GM18907 (cell line): ENCODE measurements at regions not wholly inside any gene's neighbourhood (a gene's known extent, or its start where the extent isn't known, plus 50 kb on each side); places are given as distances from the start of the nearest gene placed in this dataset.
"Not testable (repeated sequence)": the region's sequence is repeated elsewhere in the genome, so short reads cannot be mapped to it uniquely, and the experiment has no call there.

Experiments used
- ATAC-seq: cut with Tn5 transposase; IDR thresholded peaks from one replicate; pipeline ENCODE4 v1.9.1; 2021; ENCODE audit warnings: mild to moderate bottlenecking, moderate library complexity; ENCODE audit not compliant: unreplicated experiment

DNA sequence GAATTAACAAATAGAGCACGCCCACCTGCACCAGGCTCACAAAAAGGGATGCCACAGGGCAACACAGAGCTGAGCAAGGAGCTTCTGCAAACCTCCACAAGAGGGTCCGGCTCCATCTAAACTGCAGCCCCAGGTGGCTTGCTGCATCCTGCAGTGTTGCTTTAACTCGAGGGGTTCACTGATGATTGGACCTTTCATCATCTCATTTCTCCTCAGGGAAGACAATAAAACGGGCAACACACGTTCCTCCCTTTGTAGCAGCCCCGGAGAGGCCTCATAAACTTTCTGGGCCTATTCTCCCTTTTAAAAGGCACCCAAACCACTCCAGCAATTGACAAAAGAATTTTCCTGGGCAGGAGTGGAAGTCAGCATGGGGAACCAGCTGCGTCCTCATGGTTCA lies 161.5 kb upstream of the CDH4 start:
- no peak for ATAC-seq

DNA sequence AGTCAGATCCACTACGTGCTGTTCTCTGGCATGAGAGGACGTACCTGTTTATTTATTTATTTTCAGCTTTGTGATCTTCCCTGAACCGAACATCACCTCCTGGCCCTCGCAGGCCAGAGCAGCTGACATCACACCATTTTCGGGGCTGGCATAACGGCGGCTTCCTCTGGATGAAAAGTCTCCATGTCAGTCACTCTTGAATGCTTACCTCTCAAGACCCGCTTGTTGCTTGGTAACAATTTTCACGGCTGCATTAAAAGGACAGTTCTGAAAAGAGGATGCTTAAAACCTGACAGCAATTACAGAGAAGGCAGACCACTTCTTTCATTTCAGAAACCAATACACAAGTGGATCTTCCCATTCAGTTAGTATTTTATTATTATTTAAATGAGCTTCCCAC lies 159.8 kb upstream of the CDH4 start:
- no peak for ATAC-seq

DNA sequence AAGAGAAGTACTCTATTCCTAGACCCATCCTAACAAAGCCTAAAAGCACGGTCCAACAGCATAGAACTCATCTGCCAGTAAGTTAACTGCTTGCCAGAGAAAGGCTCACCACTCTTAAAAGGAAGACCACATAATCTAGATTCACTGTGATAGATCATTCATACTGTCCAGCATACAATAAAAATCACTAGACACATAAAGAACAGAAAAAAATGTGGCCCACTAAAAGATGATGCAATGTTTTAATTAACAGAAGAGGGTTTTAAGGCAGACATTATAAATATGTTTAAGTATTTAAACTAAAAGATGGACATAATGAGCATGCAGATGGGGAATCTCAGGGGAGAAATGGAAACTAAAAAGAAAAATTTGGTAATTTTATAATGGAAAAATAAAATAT lies 157.5 kb upstream of the CDH4 start:
- ATAC-seq = no peak

DNA sequence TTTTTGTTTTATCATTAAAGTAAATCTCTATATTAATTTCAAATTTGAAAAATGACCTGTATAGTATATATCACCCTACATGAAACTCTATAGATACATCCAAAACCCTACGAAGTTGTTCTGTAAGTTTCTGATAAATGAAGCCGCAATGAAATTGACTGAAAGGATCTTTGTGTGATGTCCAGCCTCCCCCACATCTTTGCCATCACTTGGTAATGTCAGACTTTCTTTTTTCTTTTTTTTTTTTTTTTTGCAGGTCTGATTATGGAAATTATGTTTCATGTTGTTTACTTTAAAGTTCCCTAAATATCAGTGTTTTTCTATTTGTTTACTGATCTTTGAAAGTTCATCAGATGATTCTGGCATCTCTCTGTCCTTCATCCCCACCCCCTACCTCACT lies 155.6 kb upstream of the CDH4 start:
- ATAC-seq = no peak

DNA sequence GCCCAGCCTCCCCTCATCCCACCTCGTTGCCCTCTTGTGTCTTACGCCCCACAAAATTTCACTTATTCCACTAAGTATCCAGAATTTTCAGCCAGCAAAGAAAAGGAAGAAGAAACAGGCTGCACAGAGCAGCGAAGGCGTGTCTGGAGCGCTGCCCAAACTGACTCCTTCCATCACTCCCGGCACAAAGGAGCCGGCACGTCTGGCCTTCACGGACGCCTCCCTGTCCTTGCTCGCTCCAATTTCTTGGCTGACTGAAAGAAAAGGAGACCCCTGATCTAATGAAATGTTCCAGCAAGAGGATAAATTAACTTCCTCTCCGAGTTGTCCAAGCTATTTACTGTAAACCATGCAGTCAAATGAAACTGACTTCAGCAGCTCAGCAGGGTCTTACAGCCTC lies 152.3 kb upstream of the CDH4 start:
- ATAC-seq = no peak

DNA sequence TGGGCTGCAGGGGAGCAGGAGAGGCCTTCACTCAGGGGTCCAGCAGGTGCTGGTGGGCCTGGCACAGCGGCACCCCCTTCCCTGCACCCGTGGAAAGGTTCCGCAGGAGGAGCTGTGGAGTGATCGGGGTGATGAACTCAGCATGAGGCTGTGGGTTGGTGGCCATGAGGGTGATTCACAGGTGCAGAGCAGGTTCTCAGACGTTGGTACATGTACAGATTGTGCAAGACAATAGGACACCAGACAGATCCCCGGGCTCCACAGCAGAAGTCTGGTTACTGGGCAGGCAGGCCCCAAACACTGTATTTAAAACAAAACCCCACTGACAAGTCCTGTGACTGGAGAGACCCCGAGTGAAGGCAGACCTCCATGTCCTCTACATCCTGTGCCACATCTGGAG lies 151.6 kb upstream of the CDH4 start:
- ATAC-seq = no peak

DNA sequence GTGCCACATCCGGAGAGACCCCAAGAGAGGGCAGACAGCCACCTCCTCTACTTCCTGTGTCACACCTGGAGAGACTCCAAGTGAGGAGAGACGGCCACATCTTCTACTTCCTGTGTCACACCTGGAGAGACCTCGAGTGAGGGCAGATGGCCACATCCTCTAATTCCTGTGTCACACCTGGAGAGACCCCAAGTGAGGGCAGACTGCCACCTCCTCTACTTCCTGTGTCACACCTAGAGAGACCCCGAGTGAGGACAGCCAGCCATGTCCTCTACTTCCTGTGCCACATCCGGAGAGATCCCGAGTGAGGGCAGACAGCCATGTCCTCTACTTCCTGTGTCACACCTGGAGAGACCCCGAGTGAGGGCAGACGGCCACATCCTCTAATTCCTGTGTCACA lies 150.7 kb upstream of the CDH4 start:
- ATAC-seq = not testable (repeated sequence)

DNA sequence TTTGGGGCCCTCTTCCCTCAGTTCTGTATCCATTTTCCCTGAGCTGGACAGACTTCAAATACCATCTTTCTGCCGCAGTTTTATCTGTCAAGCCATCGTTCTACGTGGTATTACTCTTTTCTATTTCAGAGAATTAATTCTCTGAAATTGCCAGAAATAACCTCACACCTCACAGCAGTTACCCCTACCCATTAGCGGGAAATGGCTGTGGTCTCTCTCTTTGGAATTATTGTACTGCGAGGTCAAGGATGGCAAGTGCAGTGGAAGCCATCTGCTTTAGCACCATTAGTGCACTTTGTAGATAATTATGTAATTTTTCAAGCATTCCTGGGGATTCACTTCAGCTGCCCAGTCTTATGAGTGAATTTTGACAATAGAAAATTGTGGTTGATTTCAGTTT lies 147.8 kb upstream of the CDH4 start:
- ATAC-seq = no peak

DNA sequence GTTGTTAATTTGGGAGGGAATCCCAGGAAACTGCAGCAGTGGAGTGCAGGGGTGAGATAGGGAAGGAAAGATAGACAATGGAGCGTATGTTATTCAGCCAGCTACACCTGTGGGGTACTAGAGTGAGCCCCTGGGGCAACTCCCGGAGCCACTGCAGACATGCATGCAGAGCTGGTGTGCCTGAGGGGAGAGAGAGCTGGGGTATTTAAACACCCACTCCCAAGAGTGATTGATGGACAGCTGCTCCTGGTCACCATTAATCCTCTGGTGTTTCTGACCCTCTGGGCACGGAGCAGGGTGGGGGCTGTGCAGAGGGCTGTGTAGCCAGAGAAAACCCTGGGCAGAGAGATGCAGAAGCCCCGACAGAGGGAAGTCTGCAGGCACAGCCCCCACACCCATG lies 146.7 kb upstream of the CDH4 start:
- no peak for ATAC-seq

DNA sequence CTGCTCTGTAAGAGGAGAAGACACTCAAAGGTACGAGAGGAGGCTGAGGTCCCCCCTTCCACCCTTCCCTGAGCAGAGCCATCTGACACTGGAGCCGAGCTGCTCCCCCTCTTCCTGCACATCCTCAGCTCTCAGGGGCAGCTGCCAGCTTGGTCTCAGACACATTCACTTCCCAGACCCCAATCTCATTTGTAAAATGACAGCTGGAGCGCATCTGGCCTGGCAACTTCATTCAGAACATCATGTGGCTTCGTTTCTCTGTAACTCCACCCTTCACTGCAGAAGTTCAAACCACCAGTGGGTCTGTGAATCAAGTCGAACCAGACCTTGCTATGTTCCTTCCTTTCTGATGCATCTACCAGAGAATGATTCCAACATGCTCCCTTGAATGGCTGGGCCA lies 145.6 kb upstream of the CDH4 start:
- no peak for ATAC-seq

DNA sequence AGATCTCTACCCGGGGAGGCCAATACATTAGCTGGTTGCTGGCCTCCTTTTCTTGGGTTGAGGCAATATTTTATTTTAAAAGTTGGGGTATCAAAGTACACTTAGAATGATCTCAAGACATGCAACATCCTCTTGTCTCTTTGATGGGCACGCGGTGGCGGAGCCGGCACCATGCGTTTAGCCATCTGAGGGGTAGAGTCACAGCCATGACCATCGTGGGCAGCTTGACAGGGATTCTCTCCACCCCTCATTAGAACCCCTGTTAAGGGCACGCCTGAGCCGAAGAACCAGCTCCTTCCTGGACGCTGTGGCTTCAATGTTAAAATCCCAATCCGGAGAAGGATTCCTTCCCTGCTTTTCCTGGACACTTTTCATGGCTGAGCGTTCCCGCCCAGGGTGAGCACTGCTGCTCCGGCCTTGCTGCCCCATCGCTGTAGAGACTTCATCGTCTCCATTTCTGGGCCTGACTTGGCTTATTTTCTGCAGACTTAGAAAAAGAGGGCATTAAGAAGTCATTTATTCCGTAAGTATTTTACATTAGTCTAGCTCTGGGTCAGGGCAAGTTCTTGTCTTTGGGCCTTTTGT lies 142.7 kb upstream of the CDH4 start:
- ATAC-seq = no peak

DNA sequence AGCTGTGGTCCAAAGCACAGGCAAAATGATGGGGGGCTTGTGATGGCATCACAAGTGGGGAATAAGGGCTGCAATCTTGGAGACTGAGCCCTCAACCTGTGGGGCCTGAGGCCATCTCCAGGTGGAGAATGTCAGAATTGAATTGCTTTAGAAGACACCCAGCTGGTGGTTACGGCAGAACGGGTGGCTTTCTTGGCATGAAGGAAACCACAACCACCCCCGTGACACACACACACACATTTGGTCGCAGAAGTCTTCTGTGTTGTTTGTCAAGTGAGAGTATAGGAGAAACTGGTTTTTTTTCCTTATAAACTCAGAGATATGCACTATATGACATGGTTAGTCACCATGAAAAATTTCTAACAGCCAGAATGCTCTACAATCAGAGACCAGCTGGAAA lies 139.5 kb upstream of the CDH4 start:
- ATAC-seq = no peak

DNA sequence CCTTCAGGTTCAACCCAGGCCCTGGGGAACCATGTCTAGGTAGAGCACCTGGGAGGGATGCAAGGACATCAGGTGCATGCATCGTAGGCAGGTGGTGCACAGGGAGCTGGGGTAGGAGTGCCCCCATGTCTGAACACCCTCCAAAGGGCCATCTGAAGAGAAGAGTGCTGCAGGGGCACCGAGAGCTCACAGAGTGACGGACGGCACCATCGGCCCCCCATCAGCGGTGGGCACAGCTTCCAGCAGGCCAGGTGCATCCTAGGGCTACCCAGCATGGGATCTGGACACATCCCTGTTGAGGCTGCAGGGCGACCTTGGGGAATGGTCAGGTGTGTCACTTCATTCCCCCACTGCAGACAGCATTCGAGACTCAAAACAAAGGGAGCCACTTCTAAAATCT lies 138.3 kb upstream of the CDH4 start:
- ATAC-seq = no peak

DNA sequence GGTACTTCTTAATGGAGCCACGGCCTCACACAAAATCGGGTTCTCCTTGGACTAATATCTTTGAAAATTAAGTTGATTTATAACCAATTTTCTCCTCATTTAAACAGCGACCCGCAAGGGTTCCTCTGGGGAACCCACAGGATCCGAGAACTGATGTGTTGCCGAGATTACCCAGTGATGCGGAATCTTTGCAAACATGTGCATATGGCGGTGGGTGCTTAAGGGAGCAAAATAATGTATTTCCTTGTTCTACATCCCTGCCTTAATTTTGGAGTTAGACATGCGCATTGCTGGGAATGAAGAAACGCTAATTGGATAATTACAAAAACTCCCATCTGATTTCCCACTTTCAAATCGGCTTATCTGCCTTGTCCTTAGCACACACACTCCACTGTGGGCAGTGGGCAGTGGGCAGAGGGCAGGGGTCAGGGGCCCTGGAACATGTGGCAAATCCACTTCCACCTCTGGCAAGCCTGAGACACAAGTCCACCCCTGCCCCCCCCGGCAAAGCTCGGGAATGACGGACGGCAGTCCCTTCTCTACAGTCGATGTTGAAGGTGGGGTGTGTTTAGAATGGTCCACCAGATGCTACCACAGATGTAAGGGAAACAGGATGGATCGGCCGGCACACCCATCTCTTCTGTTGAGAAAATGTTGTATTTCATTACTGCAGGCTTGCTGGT lies 137.4 kb upstream of the CDH4 start:
- no peak for ATAC-seq

DNA sequence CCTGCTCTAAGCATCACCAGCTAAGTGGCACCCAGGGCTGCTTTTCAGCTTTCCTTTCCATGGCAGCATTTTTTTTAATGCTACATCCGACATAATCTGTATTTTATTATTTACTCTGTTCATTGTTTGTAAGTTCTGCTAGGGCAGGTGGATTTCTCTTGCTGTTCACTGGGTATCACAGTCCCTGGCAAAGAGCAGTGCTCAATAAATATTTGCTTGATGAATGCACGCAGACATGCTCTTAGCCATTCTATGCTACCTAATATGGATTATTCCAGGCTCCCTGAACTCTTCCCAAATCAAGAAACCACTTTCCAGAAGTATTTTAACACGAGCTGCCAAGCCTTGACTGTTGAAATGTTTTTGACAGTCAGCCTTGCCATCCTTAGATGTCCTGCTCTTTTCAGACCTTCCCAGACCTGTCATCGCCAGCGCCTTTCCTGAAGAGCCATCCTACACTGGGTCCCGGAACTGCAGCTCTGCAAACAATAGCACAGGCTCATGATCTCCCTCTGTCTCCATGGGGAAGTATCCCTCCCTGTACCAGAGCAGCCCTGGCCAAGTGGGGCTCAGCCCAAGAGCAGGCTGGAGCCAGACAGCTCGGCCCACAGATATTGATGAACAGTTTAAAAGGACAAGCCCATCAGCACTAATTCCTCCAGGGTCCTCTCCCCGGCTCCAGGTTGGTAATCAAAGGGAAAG lies 136.5 kb upstream of the CDH4 start:
- ATAC-seq = no peak

DNA sequence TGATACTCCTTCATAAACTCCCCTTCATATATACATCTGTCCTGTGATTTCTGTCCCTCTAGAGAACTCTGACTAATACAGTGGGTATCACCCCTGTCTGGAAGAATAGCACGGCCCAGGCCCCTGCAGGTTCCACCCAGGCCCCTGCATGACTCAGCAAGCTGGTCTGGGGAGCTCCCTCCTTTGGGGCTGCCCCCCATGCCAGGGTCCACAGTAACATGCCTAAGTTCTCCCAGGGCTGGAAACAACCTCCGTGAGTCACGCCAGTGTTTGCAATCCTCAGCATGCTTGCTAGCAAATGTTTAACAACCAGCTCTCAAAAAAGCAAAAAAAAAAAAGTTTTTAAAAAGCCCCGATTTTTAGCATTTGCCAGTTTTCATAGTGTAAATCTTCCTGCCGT lies 134.3 kb upstream of the CDH4 start:
- ATAC-seq = no peak

DNA sequence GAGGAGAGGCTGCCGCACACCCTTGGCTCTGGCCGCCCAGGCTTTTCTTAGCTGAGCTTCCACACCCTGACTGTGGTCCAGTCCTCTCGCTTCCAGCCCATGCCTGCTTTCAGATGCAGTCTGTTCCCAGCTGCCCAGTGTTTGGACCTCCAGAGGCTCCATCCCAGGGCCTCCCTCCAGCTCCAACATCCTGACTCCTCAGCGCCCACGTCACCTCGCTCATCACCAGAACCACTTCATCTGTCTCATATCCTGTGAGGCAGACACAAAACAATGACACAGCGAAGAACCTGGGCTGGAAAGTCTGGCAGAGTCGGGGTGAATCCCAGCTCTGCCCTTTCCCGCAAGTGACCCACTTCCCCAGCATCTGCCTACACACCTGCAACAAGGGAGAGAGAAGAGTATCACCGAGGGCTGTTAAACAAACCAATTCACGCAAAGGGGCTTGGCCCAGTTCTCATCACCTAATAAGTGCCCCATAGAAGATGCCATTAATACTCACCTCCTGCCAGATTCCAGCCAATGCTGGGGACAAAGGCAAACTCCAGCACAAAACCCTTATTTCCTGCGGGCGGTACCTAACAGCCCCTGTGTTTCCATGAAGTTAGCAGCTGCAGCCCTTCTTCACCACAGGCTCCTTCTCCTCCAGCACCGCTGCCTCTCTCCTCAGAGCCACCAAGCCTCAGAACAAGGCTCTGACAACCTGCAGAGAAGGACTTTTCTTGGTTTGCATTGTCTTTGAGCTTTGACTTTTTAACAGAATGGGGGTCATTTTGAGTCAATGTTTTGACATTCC lies 133.4 kb upstream of the CDH4 start:
- no peak for ATAC-seq

DNA sequence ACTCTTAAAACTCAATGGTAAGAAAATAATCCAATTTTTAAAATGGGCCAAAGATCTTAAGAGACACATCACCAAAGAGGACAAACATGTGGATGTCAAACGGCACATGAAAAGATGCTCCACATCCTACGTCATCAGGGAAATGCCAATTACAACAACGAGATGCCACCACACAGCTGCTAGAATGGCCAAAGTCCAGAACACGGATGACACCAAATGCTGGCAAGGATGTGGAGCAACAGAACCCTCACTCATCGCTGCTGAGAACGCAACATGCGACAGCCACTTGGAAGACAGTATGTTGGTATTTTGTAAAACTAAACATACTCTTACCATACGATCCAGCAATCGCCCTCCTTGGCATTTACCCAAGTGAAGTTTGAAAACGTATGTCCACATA lies 132.8 kb upstream of the CDH4 start:
- ATAC-seq = no peak

DNA sequence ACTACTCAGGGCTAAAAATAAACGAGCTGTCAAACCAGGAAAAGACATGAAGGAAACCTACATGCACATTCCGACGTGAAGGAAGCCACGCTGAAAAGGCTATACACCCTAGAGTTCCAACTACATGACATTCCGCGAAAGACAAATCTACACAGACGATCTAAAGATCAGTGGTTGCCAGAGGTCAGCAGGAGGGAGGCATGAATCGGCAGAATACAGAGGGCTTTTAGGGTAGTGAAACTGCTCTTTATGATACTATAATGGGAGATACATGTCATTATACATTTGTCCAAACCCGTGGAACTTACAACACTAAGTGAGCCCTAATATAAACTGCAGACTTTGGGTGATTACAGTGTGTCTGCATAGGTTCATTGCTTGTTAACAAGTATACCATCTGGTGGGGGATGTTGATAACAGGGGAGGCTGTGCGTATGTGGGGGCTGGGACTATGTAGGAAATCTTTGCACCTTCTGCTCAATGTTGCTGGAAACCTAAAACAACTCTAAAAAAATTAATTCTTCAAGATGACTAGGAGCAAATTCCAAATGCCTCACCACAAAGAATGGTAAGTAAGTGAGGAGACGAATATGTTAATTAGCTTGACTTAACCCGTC lies 132.2 kb upstream of the CDH4 start:
- ATAC-seq = no peak

DNA sequence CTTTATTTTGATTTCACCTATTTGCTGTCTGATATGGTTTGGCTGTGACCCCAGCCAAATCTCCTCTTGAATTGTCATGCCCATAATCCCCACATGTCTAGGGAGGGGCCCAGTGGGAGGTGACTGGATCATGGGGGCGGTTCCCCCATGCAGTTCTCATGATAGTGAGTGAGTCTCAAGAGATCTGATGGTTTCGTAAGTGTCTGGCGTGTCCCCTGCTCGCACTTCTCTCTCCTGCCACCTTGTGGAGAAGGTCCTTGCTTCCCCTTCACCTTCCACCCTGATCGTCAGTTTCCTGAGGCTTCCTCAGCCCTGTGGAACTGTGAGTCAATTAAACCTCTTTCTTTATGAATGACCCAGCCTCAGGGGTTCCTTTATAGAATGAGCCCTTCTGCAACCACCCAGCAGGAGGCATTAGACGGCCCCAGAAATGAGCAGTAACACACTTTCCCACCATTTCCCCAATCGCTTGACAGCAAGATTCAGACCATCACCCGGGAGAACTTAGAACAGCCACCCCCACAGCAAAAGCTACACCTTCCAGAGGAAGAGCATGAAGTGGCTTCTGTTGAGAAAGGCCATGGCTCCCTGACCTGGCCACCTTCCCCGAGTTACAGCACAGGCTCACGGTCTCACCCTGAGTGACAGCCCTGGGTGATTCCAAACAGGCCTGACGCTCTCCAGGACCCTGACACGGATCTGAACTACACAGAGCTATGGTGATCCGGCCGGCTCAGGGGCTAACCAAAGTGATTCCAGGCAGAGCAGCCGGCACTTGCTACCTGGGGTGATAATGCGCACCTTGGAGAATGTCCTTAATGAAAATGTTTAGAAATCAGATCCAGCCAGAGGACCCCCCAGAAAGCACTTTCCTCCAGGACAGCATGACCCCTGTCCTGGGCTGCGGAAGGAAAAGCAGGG lies 131.2 kb upstream of the CDH4 start:
- ATAC-seq = no peak
